NCI-H345 (cell line): ENCODE measurements at regions not wholly inside any gene's neighbourhood (a gene's known extent, or its start where the extent isn't known, plus 50 kb on each side); places are given as distances from the start of the nearest gene placed in this dataset.

Experiments
- DNase-seq: peaks from one replicate; lab custom pipeline; 2025; lab: John Stamatoyannopoulos, UW

- no peak for DNase-seq
These were observed 54.6 kb upstream of the PRDX6 start for GRCh38 chr1:173422456-173422976.

DNA sequence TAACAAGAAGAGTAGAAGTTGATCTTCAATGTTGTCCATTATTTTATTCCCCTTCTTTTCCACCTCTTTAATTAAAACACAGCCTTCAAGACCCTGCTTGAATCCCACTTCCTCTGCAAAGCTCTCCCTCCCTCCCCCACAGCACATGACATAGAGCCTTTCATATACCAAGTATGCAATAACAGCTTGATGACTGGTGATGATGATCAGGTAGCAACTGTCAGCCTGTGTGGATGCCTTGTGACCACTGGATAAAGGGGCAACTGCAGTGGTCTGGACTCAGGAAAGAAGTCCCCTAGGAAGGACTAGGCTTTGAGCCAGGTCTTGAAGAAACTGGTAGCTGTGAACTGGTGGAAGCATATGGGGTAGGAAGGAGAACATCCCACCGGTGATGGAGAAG, 53.8 kb upstream of the PRDX6 start:
- no peak for DNase-seq

DNA sequence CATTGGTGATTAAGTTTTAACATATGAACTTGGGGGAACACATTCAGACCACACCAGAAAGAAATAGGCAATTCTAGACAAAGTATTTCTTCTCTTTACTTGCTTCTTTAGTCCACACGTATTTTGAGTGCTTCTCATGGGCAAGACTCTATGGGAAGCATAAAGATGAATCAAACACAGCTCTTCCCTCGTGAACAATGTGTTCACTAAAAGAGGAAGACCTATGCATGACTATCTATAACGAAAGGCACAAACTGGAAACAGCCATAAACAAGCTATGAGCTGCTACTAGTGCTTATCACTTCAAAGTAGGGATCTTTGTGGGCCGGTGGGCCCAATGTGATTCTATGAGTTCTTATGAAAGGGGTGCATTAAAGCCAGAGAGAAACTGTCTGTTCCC, 53.0 kb upstream of the PRDX6 start:
- DNase-seq = no peak

DNA sequence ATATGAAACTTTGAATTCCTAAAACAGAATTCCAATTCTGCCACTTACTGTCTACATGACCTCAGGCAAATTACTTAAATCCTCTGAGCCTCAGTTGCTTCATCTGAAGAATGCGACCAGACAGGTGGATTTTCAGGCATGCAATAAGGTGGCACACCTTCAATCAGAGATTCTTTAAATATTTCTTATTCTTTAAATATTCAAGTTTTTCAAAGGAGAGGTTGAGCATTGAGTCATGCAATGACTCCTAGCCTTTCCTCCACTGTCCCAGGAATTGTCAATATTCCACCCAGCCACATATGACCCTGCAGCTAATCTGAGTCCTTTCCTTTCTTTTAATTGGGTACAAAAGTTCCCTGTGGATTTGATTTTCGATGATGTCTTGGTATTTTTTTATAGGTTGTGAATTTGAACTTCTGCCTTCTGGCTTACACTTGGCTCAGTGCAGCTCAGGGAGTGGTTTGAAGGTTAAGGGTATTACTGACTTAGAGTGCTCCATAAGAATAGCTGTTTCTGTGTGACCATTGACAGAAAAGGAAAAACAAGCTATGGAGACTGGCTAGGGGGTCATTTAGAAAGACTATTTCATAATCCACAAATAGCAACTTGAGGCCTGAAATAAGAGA, 52.2 kb upstream of the PRDX6 start:
- DNase-seq = no peak

DNA sequence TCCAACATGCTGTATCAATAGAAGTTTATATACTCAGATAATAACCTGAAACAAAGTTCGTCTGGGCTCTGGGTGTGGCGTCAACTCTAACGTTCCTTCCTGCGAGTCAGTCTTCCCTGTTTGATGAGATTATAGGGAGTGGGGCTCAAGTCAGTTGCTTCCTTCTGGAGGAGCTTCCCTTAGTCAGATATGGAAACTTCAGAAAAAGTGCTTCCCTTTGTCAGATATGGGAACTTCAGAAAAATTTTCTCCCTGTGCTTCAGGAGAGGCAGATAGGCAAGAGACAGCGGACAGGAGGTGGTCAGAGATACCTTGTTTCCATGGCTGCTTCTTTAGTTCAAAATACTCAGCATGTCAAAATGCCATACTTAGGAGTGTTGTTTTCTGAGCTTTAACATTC, 51.1 kb upstream of the PRDX6 start:
- no peak for DNase-seq

- DNase-seq = no peak
These were observed 49.7 kb upstream of the PRDX6 start for GRCh38 chr1:173427146-173428054.
